Testis (tissue), 2 donors: ENCODE measurements at regions not wholly inside any gene's neighbourhood (a gene's known extent, or its start where the extent isn't known, plus 50 kb on each side); places are given as distances from the start of the nearest gene placed in this dataset.

Experiments
- DNase-seq: peaks from one replicate; pipeline ENCODE4 v3.0.0-alpha.2; 2019
- H3K27ac ChIP-seq, 2 donors: fragments of 200-600 bp; sonication (generic); one replicate each; pipeline ENCODE4 v1.5.1; 2019
- H3K27me3 ChIP-seq: fragments of 200-600 bp; sonication (generic); one replicate; pipeline ENCODE4 v1.5.1; 2019
- H3K36me3 ChIP-seq: fragments of 200-600 bp; sonication (generic); one replicate; pipeline ENCODE4 v1.5.1; 2017; ENCODE audit warnings: low read depth; ENCODE audit errors: missing control alignments
- H3K4me1 ChIP-seq: fragments of 200-600 bp; sonication (generic); one replicate; pipeline ENCODE4 v1.5.1; 2019
- H3K4me3 ChIP-seq, 2 donors: fragments of 200-600 bp; sonication (generic); one replicate each; pipeline ENCODE4 v1.5.1; 2017 to 2019
- H3K9me3 ChIP-seq: fragments of 200-600 bp; sonication (generic); one replicate; pipeline ENCODE4 v1.5.1; 2017
- CTCF ChIP-seq, 3 experiments: fragments of 450-650 bp in 2 of 3; fragments of 200-600 bp in 1 of 3; sonication (generic) in 1 of 3; IDR thresholded peaks; one replicate each; pipeline ENCODE4 v1.5.1; 2016 to 2019; ENCODE audit warnings: antibody characterized with exemption in 3 of 3, mild to moderate bottlenecking in 2 of 3, moderate library complexity in 1 of 3
- POLR2A ChIP-seq: fragments of 450-650 bp; IDR thresholded peaks from one replicate; pipeline ENCODE4 v1.6.1; 2017; ENCODE audit warnings: antibody characterized with exemption, mild to moderate bottlenecking, moderate library complexity
- WGBS, 2 donors: methylation state at CpG; one replicate each; pipeline ENCODE4 v1.1.5; 2018; 5-methylcytosine and 5-hydroxymethylcytosine counted together
- intact Hi-C: fragments of 100-400 bp; cut with DNase I; formaldehyde crosslinking; loops from one replicate; pipeline ENCODE4 v1.15.1; 2023; ENCODE audit warnings: low total_unique reads

- Histone ChIP-seq H3K4me1 (no peaks in the 10 kb centered on the region), H3K27me3 (no peaks in the 10 kb centered on the region), H3K4me3 (no peak overlapping the region), H3K36me3 (no peaks in the 10 kb centered on the region), H3K27ac (no peak overlapping the region), H3K9me3 (no peaks in the 10 kb centered on the region)
- no peak for DNase-seq
- TF ChIP-seq CTCF (IDR thresholded peaks at IDR 0.05): no peak
- no peak for TF ChIP-seq POLR2A
- intact Hi-C loops: no loop called here
- 82 to 83% methylated on average over 2 of the region's 2 CpGs for WGBS, 2 donors
These were observed 127.1 kb downstream of the CYSLTR2 start for GRCh38 chr13:48780713-48781341.

- H3K27me3 ChIP-seq: no peaks in the 10 kb centered on the region
- no peaks in the 10 kb centered on the region for H3K4me1 ChIP-seq
- no peaks in the 10 kb centered on the region for H3K9me3 ChIP-seq
- H3K36me3 ChIP-seq: no peaks in the 10 kb centered on the region
- DNase-seq: no peak
- intact Hi-C loops: no loop called here
- no peak overlapping the region for H3K4me3 ChIP-seq
- no peak overlapping the region for H3K27ac ChIP-seq
- WGBS, 2 donors: 95 to 100% methylated on average over 3 of the region's 3 CpGs
- no peak for TF ChIP-seq CTCF (IDR thresholded peaks at IDR 0.05)
- no peak for TF ChIP-seq POLR2A
These were observed 128.7 kb downstream of the CYSLTR2 start for GRCh38 chr13:48782429-48782840.

GRCh38 chr13:48783181-48783630 lies 129.5 kb downstream of the CYSLTR2 start:
- Histone ChIP-seq H3K27me3 (no peaks in the 10 kb centered on the region), H3K9me3 (no peaks in the 10 kb centered on the region), H3K4me3 (no peak overlapping the region), H3K36me3 (no peaks in the 10 kb centered on the region), H3K4me1 (no peaks in the 10 kb centered on the region), H3K27ac (no peak overlapping the region)
- peak; percentile 32 for DNase-seq
- WGBS, 2 donors: 79 to 87% methylated on average over 6 to 7 of the region's 7 CpGs
- TF ChIP-seq CTCF (IDR thresholded peaks at IDR 0.05) (no peak), POLR2A (no peak)
- intact Hi-C loops: no loop called here

GRCh38 chr13:48783695-48784230 lies 130.0 kb downstream of the CYSLTR2 start:
- intact Hi-C loops: no loop called here
- H3K4me1 ChIP-seq: no peaks in the 10 kb centered on the region
- H3K27me3 ChIP-seq: no peaks in the 10 kb centered on the region
- no peaks in the 10 kb centered on the region for H3K9me3 ChIP-seq
- DNase-seq: no peak
- 94 to 96% methylated on average over 4 of the region's 4 CpGs for WGBS, 2 donors
- no peak overlapping the region for H3K4me3 ChIP-seq
- H3K27ac ChIP-seq: no peak overlapping the region
- TF ChIP-seq POLR2A (no peak), CTCF (IDR thresholded peaks at IDR 0.05) (no peak)
- H3K36me3 ChIP-seq: no peaks in the 10 kb centered on the region
